Renal pelvis (tissue), 1 donor: ENCODE measurements at regions not wholly inside any gene's neighbourhood (a gene's known extent, or its start where the extent isn't known, plus 50 kb on each side); places are given as distances from the start of the nearest gene placed in this dataset.

Experiments used
- DNase-seq: peaks from one replicate; pipeline ENCODE4 v3.0.0-alpha.2; 2013

DNA sequence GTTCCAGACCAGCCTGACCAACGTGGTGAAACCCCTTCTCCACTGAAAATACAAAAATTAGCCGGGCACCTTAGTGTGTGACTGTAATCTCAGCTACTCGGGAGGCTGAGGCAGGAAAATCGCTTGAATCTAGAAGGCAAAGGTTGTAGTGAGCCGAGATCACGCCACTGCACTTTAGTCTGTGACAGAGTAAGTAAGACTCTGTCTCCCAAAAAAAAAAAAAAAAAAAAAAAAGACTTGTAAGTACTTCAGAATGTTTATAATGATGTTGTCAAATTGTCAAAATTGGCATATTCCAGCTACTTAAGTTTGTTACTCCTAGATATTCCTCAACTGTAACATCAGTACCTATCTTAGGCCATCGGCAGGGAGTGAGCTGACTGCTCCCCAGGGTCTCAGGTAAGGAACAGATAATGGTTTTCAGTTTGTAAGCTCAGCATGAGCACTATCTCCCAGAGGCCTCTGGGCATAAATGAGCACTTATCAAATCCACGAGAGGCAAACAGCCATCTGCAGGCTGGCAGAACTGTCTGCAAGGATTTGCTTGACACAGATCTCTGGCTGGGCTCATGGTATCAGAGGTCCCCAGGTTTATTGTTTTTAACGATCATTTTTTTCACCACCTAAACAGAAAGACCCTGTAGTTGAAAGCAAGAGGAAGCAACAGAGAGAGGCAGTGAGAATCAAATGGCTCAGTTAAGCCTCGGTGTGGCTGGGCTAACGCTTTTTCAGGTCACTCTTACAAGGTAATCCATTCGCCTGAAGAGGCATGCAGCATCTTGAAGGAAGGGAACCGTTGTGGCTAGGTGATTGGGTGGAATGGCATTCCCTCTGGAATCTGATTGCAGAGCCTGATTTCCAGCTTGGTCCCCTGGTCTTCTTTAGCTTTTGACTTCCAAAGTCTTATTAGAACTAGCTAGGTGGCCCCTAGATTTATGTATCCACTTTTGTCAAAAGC, 115.9 kb downstream of the LY86 start:
- no peak for DNase-seq

DNA sequence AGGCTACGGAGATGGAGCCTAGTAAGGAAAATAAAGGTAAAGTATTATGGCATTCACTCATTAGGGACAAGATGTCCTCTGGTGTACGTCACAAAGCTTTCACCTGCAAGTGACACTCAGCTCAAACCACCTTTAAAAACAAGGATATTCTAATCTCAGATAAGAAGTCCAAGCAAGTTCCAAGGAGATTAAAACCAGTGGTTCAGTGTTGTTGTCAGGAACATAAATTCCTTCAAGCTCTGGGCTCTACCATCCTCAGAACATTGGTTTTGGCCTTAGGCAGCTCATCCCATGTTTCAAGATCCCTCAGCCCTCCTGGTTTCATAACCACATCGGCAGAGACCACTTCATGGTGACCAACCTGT, 116.5 kb downstream of the LY86 start:
- no peak for DNase-seq

DNA sequence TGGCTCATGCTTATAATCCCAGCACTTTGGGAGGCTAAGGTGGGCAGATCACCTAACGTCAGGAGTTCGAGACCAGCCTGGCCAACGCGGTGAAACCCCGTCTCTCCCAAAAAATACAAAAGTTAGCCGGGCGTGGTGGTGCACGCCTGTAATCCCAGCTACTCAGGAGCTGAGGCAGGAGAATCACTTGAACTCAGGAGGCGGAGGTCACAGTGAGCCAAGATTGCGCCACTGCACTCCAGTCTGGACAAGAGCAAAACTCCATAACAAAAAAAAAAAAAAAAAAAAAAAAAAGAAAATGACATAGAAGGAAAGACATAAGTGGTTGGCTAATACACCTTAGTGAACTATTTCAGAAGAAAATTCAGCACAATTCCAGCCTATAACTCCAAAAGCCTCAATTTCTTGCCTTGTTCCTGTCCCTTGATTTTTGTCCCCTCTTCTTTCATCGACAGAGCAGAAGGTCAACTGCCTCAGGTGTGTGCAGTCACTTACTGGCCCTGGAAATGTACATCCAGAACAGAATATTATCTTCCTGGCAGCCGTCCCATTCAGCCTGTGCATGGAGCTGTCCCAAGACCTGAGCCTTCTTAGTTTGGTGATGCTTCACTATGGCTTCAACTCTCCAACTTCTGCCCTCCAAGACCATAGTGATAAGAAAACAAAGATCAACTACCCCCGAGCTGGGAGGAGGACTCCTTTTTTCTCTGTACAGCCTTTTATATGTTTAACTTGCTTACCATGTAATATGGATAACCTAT, 117.6 kb downstream of the LY86 start:
- no peak for DNase-seq

DNA sequence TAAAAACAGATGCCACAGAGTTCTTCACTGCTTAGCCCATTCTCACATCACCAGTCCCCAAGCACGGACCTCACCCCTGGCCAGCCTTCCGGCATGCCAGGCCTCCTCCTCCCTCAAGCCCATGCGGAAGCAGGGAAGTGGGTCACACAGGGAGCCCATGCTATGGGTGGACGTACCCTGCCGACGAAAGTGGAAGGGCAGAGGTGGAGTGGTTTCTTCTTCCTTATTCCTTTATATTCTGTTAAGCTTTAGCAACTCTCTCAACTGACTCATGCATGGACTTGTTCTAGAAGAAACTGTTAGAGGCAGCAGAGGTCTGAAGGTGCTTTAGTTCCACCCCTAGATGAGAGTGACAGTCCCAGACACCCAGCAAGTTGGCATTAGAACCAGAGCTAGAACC, 118.6 kb downstream of the LY86 start:
- no peak for DNase-seq

DNA sequence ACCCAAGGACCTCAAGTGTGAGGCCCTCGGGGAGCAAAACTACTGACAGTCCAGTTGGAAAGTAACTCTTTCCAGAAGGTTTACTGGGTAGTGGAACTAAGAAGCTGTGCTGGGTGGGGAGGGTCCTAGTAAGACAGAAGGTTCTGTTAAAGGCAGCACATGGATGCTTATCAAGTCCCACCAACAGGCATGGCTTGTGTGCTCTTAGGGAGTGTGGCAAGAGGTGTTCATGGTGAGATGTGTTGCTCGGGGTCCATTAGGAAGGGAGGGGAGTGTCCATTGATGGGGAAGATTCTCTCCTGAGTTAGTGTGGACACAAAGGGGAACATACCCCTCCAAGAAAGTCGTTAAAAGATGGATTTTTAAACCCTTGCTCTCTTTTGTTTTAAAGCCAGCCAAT, 120.6 kb downstream of the LY86 start:
- DNase-seq: no peak

DNA sequence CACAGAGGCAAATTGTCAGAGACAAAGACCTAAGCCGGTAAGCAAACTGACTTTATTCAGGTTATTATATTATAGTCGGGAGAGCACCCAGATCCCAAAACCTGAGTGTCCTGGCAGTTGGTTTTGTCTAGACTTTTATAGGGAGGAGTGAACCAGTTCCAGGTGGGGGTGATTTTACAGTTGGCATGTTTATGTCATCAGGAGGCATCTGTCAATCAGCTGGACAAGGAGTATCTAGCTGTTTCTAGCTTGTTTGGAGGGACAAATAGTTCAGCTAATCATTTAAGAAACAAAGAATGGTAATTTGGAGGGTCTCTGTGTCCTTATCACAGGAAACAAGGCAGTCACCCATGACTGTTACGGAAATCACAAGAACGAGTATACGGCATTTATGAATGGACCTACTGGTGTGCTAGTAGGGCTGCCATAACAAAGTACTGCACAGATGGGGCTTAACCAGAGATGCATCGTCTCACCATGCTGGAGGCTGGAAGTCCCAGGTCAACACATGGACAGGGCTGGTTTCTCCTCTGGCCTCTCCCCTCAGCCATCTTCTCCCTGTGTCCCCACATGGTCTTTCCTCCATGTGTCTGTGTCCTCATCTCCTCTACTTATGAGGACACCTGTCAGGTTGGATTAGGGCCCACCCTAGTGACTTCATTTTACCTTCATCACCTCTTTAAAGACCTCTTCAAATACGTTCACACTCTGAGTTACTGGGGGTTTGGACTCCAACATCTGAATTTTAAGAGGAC, 122.7 kb downstream of the LY86 start:
- no peak for DNase-seq

DNA sequence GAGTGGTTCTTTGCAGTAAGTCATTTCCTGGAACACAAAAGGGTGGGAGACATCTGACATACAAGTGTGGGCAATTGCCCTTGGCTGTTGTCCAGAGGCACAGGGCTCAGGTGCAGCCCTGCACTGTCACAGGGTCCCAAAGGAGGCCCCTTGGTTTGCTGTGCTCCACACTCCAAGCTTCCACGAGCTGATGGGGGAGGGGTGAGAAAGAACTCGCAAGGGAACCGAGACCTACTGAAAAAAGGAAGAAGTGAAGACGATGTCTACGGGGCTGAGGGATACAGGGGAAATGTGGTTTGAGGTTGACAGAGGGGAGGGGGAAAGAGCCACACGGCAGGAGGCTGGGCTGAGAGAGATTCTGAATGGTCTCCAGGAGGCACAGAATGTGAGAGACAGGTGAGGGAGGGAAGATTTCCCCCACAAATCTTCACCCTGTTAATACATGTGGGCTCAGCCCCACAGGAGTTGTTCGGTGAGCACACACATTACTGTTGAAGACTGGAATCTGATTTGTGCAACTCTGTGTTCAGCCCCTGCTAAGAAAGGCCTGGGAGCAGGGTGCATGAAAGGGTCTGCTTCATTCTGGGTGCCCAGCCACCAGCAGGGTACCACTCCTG, 123.4 kb downstream of the LY86 start:
- DNase-seq: no peak

DNA sequence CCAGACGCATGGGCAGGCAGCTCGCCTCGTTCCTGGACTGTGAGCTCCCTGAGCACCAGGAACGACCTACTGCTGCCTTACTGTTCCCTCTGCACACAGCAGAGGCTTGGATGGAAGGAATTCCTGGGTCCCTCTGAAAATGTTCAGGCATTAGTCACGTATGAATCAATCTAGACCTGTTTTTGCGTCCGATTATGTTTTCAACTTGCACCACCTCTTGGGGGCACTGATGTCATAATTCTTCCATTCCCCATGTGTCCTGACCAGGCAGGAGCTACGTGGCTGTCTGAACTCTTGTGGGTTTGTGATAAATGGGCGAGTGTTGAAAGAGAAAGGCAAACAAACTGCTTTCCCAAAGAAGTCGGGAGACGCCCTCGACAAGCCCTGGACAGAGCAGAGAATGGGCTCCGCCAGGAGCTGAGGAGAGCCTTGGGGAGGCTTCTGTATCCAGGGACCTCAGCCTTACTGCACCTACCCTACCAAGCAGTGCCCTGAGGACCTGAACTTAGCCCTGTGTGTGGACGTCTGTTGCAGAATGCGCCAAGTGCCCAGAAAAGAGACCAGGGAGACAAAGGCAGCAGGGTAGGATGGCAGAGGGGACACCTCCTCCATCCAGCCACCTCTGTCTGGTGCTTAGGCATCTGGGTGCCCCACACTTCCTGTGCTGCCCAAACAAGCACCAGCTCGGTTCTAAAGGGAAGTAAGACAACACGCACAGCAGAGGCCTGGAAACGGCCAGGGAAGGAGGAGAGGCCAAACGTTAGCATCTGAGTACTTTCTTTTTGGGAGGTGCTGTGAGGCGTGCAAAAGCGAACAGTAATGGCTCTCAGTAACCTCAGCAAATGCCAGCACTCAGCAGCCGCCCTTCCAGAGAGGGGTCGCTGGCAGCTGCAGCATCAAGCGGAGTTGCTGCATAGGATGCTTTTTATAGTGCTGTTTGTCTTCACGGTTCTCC, 124.2 kb downstream of the LY86 start:
- DNase-seq: no peak

DNA sequence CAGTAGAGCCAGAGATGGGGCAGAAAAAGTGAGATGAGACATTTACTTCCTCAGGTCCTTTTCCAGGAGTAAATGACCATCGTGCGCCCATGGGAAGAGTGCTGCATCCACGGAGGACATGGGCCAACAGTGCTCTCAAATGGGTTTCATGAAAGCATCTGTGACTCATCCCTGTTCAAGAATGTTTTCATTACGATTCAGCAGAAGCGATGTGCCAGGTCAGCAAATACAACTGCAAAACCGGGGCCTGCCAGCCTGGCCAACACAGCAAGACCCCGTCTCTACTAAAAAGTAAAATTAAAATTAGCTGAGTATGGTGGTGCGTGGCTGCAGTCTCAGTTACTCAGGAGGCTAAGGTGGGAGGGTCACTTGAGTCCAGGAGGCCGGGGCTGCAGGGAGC, 125.1 kb downstream of the LY86 start:
- DNase-seq: no peak

DNA sequence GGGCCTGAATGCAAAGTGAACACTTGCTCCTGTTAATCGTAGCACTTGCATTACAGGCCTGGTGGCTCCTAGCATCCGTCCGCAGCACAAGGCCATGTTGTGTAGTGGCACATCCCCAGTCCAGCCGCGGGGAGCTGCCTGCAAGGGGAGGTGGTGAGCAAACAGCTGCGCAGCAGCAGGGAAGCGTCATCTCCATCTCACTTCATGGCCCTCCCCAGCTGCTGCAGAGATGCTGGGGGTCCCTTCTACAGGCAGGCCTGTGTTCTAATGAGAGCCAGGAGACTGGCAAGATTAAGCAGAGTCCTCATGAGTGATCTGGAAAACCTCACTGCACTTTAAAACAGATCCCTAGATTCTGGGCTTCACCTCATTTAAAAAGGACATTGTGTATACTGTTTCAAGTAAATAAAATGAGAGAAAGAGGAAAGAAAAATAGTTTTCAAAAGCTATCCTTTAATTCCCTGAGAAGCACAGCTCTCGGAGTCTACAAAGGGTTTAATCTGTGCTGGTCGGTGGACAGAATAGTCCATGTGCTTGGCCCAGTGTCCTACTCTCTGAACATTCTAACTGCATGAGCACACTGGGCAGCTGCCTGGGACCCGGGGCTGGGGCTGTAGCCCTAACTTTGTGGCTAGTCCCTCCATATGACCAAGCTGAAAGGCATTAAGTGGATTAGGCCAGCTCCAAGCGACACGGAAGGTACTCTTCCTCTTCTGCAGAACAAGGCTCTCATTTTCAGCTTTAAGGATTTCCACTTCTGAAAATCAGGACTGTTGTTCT, 125.8 kb downstream of the LY86 start:
- no peak for DNase-seq

DNA sequence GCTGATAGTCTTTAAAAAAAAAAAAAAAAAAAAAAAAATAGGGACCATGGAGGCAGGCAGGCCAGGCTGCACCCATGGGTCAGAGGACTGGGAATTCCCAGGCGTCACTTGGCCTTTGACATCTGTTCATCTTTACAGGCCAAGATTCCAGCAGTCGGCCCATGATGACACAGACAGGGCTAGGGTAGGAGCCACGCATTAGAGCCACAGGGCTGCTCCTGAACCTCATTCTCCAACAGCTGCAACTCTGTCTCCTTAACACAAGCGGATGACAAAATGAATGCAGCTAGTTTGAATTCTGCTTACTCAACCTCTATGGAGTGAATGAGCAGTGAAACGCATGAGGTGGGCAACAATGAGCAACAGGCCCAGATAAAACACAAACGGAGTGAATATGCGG, 126.4 kb downstream of the LY86 start:
- DNase-seq: no peak

DNA sequence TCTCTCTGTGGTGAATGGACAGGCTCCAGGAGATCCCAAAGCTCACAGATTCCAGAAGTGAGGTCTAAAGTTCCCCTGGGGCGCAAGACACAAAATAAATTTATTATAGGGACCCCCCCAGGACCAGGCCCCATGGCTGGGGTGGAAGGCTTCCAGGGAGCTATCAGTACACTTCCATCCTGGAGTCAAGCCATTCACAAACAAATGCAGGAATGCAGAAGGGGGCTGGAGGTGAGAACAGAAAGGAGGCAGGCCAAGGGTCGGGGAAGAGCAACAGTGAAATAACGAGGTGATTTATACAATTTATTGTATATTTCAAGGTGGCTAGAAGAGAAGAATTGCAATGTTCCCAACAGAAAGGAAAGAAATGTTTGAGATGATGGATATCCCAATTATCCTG, 126.9 kb downstream of the LY86 start:
- no peak for DNase-seq

DNA sequence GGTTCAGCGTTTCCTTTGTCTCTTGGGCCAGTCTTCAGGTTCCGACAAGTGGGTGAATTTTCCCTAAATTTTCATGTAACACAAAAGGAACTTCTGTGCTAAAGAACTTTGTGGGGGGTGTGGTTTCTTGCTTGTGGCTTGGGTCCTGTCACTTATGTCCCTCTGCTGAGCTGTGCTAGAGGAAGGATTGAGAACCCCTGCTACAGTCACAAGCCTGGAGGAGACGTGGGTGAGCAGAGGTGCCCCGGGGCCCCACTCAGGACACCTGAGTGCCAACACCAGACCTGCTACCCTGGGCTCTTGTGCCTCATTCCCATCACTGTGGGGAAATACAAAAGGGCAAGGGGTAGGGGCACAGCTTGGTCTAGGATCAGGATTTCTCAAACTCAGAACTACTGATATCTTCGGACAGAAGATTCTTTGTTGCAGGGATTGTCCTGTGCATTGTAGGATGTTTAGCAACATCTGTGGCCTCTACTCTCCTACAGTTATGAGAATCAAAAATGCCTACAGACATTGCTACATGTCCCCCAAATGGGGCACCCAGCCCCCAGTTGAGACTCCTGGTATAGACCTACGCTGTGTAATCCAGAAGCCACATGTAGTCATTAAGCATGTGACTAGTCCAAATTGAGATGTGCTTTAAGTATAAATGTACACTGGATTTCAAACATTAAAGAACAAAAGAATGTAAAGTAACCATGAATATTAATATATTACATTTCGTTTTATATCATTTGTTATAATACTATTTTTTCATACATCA, 128.7 kb downstream of the LY86 start:
- no peak for DNase-seq

DNA sequence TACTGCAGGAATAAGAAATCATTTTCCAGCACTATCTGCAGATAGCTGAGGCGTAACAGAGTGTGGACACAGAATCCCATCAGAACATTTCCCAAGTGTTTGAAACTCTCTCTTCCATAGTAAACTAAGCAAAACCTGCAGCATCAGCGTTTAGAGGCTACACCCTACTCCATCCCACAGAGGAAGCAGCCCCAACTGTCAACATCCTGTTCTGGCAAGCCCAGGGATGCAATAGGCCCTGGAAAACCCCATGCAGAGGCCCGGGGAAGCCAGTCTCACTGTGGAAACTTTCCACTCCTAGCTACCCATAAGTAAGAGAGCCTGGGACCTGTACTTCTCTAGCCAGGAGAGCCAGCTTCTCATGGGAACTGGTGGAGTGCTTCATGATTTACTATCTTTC, 129.4 kb downstream of the LY86 start:
- DNase-seq: no peak

DNA sequence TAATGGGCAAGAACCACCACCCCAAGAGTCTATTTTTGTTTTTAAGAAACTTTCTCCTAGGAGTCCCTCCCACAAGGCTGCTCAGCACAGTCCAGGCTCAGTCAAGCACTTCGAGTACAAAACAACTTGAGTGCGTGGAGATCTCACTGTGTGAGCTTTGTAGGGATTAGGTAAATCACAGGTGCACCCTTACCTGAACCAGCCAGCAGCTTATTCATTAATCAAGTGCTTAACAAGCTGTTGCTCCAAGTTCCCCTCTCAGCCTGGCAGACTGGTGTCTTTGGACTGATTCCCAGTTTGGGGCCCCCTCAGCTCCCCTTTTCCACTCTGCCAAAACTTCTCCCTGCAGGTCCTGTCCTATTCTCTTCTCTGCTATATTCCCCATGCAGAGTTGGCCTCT, 133.1 kb downstream of the LY86 start:
- no peak for DNase-seq

DNA sequence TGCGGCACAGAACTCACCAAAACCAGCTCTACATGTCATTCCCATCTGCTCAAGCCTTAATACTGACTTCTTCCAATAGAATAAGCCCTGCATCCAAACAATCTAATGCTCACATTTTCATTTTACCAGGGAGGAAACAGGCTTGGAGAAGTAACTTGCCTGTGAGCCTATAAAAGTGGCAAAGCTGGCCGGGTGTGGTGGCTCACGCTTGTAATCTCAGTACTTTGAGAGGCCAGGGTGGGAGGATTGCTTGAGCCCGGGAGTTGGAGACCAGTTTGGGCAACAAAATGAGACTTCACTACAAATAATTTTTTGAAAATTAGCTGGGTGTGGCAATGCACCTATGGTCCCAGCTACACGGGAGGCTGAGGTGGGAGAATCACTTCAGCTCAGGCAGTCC, 133.7 kb downstream of the LY86 start:
- no peak for DNase-seq

DNA sequence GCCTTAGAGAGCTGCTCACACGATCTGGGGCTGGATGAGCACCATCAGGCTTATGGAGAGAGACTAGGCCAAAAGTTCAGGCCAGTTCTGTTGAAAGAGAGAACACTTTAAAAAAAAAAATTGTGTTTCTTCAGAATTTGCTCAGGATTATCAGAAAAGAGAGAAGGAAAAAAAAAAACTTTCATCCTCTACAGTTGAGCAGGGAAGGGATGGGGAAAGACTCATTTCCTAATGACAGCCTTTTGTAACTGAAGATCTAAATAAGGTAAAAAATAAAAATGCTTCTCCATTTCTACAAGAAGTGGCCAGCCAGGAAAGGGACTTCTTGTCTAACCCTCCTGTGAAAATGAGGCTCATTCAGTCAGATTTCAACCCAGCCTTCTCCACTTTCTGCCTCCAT, 134.8 kb downstream of the LY86 start:
- DNase-seq: no peak

DNA sequence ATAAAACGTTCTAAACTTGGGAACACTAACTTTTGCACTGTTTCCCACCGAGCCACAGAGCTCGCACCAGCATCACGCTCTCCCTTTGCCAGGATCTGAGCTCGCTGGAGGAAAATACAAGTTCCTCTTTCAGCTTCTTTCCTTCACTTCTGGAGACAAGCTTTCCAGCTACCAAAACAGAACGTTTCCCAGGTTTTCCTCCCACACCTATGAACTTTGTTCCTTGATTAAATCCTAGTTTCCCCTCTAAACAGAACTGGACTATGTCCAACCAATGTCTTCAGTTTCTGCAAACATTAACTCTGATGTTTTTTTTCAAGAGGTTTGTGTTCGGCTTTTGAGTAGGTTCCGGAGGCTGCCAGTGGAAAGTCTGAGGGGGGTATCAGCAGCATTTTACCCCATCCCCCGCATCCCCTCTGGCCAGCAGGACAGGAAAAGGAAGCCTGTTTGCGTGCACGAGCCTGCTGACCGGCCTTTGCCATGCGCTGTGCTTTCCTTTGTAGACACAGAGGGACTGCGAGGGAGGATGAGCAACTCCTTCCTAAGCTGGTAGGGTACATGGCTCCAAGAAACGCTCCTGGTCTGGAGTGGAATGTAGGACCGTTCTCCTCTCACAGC, 135.5 kb downstream of the LY86 start:
- peak; percentile 76 for DNase-seq
